ENCODE measurements at regions not wholly inside any gene's neighbourhood (a gene's known extent, or its start where the extent isn't known, plus 50 kb on each side); places are given as distances from the start of the nearest gene placed in this dataset.

GRCh38 chr12:90899456-90900182, 55.4 kb downstream of the CCER1 start:
- no peak for DNase-seq (ENCODE audit: low read depth, low spot score)

- no peak for DNase-seq (ENCODE audit: low read depth, low spot score)
These were observed 57.0 kb downstream of the CCER1 start for GRCh38 chr12:90897986-90898385.

- DNase-seq (ENCODE audit: low read depth, low spot score), result no peak
These were observed 57.7 kb downstream of the CCER1 start for GRCh38 chr12:90897316-90897715.

- no peak for DNase-seq (ENCODE audit: low read depth, low spot score)
These were observed 58.2 kb downstream of the CCER1 start for GRCh38 chr12:90896821-90897220.

- no peak for DNase-seq (ENCODE audit: low read depth, low spot score)
These were observed 58.8 kb downstream of the CCER1 start for GRCh38 chr12:90896164-90896563.

GRCh38 chr12:90888316-90888715, 66.7 kb downstream of the CCER1 start:
- no peak for DNase-seq (ENCODE audit: low read depth, low spot score)

DNA sequence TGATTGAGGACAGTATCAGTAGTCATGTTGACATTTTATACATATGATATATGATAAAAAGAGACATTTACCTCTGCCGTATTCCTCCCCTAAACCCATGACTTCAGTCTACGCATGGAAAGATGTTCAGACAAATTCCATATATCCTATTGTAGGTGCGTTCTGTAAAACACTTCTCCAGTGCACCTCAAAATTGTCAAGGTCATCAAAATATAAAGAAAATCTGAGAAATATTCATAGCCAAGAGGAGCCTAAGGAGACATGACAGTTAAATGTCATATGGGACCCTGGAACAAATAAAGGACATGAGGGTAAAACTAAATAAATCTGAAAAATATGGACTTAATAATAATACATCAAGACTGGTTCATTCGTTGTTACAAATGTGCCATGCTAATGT, 71.5 kb downstream of the CCER1 start:
- DNase-seq (ENCODE audit: low read depth, low spot score), result no peak

- DNase-seq (ENCODE audit: low read depth, low spot score), result no peak
These were observed 83.3 kb downstream of the CCER1 start for GRCh38 chr12:90871726-90872096.

DNA sequence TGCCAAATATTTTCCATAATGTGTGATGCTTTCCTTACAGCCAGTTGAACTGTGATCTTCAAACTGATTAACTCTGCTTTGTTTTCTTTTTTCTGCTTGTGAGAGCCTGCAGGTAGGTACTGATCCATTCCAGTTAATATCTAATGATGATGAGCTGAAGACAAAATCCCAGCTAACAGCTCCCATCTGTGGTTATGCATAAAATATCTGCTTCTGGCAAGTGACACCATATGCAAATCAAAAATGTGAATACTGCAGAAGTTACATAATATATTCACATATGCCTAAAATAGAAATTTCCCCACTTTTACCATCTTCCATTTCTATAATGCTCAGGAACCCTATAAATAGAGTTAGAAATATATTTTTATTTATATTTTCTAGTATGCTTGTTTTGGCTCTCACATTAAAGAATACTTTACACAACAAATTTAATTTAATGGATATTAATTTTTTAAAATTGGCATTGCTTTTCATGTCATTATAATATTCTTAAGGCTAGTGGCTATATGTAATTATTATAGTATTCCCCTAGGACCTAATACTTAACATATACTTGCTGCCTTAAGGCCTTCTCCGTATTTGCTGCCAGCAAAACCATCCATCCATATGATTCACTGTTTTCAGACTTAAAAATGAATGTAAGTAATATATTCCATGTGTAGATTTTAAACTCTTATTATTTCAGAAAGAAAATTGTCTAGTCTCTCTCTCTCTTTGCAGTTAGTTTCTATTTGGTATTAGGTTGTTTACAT, 83.8 kb downstream of the CCER1 start:
- DNase-seq (ENCODE audit: low read depth, low spot score), result no peak

- DNase-seq (ENCODE audit: low read depth, low spot score), result no peak
These were observed 86.3 kb downstream of the CCER1 start for GRCh38 chr12:90868626-90869025.

GRCh38 chr12:90859591-90859990, 95.4 kb downstream of the CCER1 start:
- DNase-seq (ENCODE audit: low read depth, low spot score), result no peak

GRCh38 chr12:90858252-90858651, 96.7 kb downstream of the CCER1 start:
- DNase-seq (ENCODE audit: low read depth, low spot score), result no peak

GRCh38 chr12:90855534-90855933, 99.4 kb downstream of the CCER1 start:
- DNase-seq (ENCODE audit: low read depth, low spot score), result no peak

- DNase-seq (ENCODE audit: low read depth, low spot score), result peak; percentile 27
These were observed 100.8 kb downstream of the CCER1 start for GRCh38 chr12:90854136-90854689.

DNA sequence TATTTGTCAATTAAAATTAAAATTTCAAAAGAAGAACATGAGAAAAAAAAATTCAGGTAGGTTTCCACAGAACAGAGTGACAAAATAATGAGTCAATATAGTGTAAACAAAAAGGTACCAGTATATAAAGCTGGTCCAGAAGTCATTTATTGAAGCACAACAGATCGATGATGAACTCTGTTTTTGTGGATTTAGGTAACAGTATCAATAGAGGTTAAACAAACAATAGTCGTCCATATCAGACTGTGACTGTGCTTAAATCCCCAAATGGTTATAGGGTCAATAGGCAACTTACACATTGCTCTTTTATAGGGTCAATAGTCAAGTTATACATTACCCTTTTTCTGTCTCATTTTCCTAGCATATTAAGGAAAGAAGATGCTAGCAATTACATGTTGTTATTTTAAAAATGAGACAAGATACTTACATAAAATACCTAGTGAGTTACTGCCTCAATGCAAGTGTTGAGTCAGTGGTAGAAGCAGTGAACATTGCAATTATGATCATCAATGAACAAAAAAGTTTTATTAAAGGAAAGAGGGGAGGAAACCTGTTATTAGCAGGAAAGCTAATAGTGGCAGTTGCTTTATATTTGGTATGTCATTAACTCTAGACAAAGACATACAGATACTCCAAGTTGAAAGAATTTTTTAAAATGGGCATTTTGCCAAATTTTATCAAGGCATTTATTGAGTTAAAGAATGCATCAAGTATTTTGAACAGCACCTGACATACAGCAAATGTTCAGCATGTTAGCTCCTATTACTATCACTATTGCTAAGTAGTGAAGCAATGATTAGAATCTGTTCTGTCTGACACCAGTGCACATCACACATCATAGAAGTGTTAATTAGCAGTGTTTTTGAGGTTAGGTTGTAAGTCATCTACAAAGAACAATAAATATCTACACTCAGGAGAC, 102.9 kb downstream of the CCER1 start:
- no peak for DNase-seq (ENCODE audit: low read depth, low spot score)

- no peak for DNase-seq (ENCODE audit: low read depth, low spot score)
These were observed 112.5 kb downstream of the CCER1 start for GRCh38 chr12:90842477-90842876.

GRCh38 chr12:90841336-90841735, 113.6 kb downstream of the CCER1 start:
- DNase-seq (ENCODE audit: low read depth, low spot score), result no peak

GRCh38 chr12:90839346-90839745, 115.6 kb downstream of the CCER1 start:
- no peak for DNase-seq (ENCODE audit: low read depth, low spot score)

GRCh38 chr12:90836689-90837088, 118.3 kb downstream of the CCER1 start:
- no peak for DNase-seq (ENCODE audit: low read depth, low spot score)

DNA sequence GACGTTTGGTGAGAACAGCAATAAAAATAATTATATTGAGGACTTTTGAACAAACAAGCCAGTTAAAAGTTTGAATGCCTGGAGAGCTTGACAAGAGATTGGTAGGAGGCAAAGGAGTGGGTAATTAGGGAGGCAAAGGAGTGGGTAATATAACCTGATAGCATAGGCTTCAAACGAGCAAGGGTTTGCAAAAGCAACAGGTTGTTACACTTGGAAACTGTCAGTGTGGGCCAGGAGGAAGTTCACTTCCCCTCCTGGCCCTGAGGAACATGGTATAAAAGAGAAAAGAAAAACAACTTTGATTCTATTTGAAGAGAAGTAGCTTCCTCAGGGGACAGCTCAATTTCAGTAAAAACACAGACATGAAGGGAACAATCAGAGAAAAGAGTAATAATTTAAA, 121.7 kb downstream of the CCER1 start:
- DNase-seq (ENCODE audit: low read depth, low spot score), result no peak

GRCh38 chr12:90832427-90832826, 122.5 kb downstream of the CCER1 start:
- no peak for DNase-seq (ENCODE audit: low read depth, low spot score)

- no peak for DNase-seq (ENCODE audit: low read depth, low spot score)
These were observed 123.3 kb downstream of the CCER1 start for GRCh38 chr12:90831712-90832111.
